Testis (tissue), 2 donors: ENCODE measurements at regions not wholly inside any gene's neighbourhood (a gene's known extent, or its start where the extent isn't known, plus 50 kb on each side); places are given as distances from the start of the nearest gene placed in this dataset.

Experiments
- DNase-seq: peaks from one replicate; pipeline ENCODE4 v3.0.0-alpha.2; 2019
- H3K27ac ChIP-seq, 2 donors: fragments of 200-600 bp; sonication (generic); one replicate each; pipeline ENCODE4 v1.5.1; 2019
- H3K27me3 ChIP-seq: fragments of 200-600 bp; sonication (generic); one replicate; pipeline ENCODE4 v1.5.1; 2019
- H3K36me3 ChIP-seq: fragments of 200-600 bp; sonication (generic); one replicate; pipeline ENCODE4 v1.5.1; 2017; ENCODE audit warnings: low read depth; ENCODE audit errors: missing control alignments
- H3K4me1 ChIP-seq: fragments of 200-600 bp; sonication (generic); one replicate; pipeline ENCODE4 v1.5.1; 2019
- H3K4me3 ChIP-seq, 2 donors: fragments of 200-600 bp; sonication (generic); one replicate each; pipeline ENCODE4 v1.5.1; 2017 to 2019
- H3K9me3 ChIP-seq: fragments of 200-600 bp; sonication (generic); one replicate; pipeline ENCODE4 v1.5.1; 2017
- POLR2A ChIP-seq: fragments of 450-650 bp; IDR thresholded peaks from one replicate; pipeline ENCODE4 v1.6.1; 2017; ENCODE audit warnings: antibody characterized with exemption, mild to moderate bottlenecking, moderate library complexity
- WGBS, 2 donors: methylation state at CpG; one replicate each; pipeline ENCODE4 v1.1.5; 2018; 5-methylcytosine and 5-hydroxymethylcytosine counted together
- intact Hi-C: fragments of 100-400 bp; cut with DNase I; formaldehyde crosslinking; loops from one replicate; pipeline ENCODE4 v1.15.1; 2023; ENCODE audit warnings: low total_unique reads
- TF ChIP-seq, protein P1 (sequence below), 3 experiments: fragments of 450-650 bp in 2 of 3; fragments of 200-600 bp in 1 of 3; sonication (generic) in 1 of 3; IDR thresholded peaks; one replicate each; pipeline ENCODE4 v1.5.1; 2016 to 2019; ENCODE audit warnings: antibody characterized with exemption in 3 of 3, mild to moderate bottlenecking in 2 of 3, moderate library complexity in 1 of 3

DNA sequence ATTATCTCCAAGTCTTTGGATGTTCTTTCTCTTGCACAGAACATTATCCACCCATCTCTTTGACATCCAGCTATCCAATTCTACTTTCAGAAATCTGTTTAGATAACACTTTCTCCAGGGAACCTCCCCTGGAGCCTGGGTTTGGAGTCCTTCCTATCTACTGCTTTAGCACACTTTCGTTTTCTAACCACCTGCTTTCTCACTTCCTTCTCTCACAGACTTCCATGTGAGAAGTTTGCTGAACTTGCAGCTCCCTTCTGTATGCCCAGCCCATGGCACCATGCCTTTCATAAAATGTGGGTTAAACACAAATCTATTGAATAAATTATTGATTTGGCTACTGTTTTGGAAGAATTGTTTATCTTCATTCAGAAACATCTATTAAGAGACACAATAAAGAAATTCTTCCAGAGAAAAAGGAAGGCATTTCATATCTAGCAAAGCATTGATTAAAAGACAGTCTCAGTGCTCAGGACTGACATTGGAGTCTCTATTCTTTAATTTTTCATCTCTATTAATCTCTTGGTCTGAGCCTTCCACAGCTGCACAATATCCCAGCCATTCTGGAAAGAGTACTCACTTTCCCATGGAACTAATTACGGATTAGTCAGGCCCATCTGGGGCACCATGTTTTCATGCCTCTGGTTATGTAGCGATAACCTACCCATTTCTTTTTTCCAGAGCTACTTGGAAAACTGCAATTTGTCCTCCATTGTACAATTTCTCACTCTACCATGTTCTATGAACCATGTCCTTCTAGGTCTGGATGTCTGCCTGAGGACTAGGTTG, 1077.3 kb downstream of the SORCS3 start:
- 82 to 87% methylated on average over 3 of the region's 3 CpGs for WGBS, 2 donors
- Histone ChIP-seq H3K27me3 (no peaks in the 10 kb centered on the region), H3K9me3 (no peaks in the 10 kb centered on the region), H3K4me1 (no peaks in the 10 kb centered on the region), H3K4me3 (no peak overlapping the region), H3K36me3 (no peaks in the 10 kb centered on the region), H3K27ac (no peak overlapping the region)
- intact Hi-C loops: no loop called here
- DNase-seq: no peak
- no peak for TF ChIP-seq POLR2A
- TF ChIP-seq, protein P1, sequence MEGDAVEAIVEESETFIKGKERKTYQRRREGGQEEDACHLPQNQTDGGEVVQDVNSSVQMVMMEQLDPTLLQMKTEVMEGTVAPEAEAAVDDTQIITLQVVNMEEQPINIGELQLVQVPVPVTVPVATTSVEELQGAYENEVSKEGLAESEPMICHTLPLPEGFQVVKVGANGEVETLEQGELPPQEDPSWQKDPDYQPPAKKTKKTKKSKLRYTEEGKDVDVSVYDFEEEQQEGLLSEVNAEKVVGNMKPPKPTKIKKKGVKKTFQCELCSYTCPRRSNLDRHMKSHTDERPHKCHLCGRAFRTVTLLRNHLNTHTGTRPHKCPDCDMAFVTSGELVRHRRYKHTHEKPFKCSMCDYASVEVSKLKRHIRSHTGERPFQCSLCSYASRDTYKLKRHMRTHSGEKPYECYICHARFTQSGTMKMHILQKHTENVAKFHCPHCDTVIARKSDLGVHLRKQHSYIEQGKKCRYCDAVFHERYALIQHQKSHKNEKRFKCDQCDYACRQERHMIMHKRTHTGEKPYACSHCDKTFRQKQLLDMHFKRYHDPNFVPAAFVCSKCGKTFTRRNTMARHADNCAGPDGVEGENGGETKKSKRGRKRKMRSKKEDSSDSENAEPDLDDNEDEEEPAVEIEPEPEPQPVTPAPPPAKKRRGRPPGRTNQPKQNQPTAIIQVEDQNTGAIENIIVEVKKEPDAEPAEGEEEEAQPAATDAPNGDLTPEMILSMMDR (IDR thresholded peaks at IDR 0.05): no peak

DNA sequence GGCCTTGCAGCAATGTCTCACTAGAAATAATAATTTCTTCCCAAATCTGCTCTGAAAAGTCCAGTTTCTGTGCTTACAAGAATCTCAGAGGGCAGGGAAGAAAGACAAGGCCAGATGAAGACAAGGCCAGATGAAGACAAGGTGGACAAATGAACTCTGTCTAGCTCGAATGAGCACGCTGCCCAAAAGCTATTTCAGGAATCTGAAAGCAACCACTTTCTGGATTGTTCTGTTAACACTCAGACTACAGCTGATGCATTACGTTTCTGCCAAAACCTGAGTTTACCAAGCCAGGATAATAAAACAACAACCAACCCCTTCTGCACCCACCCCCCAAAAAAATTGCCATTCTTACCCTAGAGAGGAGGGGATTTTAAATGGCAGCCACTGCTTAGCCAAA, 1073.6 kb downstream of the SORCS3 start:
- DNase-seq: no peak
- no peaks in the 10 kb centered on the region for H3K4me1 ChIP-seq
- no peaks in the 10 kb centered on the region for H3K9me3 ChIP-seq
- TF ChIP-seq POLR2A: no peak
- TF ChIP-seq, protein P1 (IDR thresholded peaks at IDR 0.05): no peak
- H3K27ac ChIP-seq: no peak overlapping the region
- 74 to 83% methylated on average over 3 of the region's 3 CpGs for WGBS, 2 donors
- intact Hi-C loops: no loop called here
- no peak overlapping the region for H3K4me3 ChIP-seq
- no peaks in the 10 kb centered on the region for H3K27me3 ChIP-seq
- no peaks in the 10 kb centered on the region for H3K36me3 ChIP-seq

DNA sequence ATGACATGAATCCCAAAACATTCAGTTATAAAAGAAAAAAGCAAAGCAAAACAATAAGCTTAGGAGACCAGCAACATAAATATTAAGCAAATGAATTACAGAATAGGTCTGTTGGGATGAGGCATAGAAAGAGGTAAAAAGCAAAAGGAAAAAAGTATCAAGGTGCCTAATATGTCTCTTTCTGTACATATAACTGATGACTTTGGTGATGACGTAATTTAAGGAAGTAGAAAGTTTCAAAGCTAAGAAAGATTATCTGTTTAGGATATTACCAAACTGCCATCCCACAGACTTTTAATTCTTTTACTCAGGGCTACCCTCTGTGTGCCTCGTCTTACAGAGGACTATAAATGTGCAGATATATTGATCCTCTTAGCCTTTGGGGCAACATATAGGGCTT, 1066.5 kb downstream of the SORCS3 start:
- no peaks in the 10 kb centered on the region for H3K4me1 ChIP-seq
- H3K9me3 ChIP-seq: no peaks in the 10 kb centered on the region
- intact Hi-C loops: no loop called here
- no peak for DNase-seq
- TF ChIP-seq, protein P1 (IDR thresholded peaks at IDR 0.05): no peak
- TF ChIP-seq POLR2A: no peak
- no peaks in the 10 kb centered on the region for H3K27me3 ChIP-seq
- 78 to 81% methylated on average over 2 of the region's 2 CpGs for WGBS, 2 donors
- H3K27ac ChIP-seq: no peak overlapping the region
- H3K4me3 ChIP-seq: no peak overlapping the region
- no peaks in the 10 kb centered on the region for H3K36me3 ChIP-seq

DNA sequence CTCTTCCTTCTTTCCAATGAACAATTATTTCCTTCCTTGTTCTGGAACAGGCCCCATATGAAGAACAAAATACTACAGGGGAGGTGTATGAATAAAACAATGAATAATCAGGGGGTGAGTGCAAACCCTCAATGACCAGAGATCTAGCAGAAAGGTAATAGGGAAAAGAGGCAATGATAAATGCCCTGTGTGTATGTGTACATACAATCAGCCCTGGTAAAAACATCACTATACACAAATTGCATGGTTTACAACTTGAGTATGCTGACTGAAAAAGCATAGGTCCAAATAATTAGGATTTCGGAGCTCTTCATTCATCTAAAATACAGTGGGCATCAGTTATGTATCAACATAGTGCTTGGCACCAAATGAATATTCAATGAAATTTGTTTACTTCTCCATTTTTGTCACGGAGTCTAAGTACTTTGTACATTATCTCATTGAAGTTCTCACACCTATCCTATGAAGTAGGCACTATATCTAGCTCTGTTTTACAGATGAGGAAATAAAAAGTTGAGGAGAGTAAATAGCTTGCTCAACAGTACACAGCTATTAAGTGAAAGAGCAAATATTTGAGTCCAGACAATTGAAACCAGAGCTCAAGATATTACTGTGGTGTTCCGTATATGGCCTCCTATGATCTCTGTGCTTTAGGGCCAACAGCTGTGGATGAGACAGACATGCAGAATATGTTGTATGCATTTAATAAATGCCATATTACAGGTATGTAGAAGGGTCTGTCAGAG, 1065.4 kb downstream of the SORCS3 start:
- Histone ChIP-seq H3K36me3 (no peaks in the 10 kb centered on the region), H3K4me1 (no peaks in the 10 kb centered on the region), H3K4me3 (no peak overlapping the region), H3K27me3 (no peaks in the 10 kb centered on the region), H3K27ac (no peak overlapping the region), H3K9me3 (no peaks in the 10 kb centered on the region)
- TF ChIP-seq POLR2A: no peak
- TF ChIP-seq, protein P1 (IDR thresholded peaks at IDR 0.05): no peak
- DNase-seq: no peak
- intact Hi-C loops: no loop called here
- WGBS, 2 donors: 88 to 91% methylated on average over 3 of the region's 3 CpGs
